NCI-H1694 (cell line): ENCODE measurements at regions not wholly inside any gene's neighbourhood (a gene's known extent, or its start where the extent isn't known, plus 50 kb on each side); places are given as distances from the start of the nearest gene placed in this dataset.
"Not testable (repeated sequence)": the region's sequence is repeated elsewhere in the genome, so short reads cannot be mapped to it uniquely, and the experiment has no call there.

Experiments used
- DNase-seq: peaks from one replicate; lab custom pipeline; 2025; lab: John Stamatoyannopoulos, UW

DNA sequence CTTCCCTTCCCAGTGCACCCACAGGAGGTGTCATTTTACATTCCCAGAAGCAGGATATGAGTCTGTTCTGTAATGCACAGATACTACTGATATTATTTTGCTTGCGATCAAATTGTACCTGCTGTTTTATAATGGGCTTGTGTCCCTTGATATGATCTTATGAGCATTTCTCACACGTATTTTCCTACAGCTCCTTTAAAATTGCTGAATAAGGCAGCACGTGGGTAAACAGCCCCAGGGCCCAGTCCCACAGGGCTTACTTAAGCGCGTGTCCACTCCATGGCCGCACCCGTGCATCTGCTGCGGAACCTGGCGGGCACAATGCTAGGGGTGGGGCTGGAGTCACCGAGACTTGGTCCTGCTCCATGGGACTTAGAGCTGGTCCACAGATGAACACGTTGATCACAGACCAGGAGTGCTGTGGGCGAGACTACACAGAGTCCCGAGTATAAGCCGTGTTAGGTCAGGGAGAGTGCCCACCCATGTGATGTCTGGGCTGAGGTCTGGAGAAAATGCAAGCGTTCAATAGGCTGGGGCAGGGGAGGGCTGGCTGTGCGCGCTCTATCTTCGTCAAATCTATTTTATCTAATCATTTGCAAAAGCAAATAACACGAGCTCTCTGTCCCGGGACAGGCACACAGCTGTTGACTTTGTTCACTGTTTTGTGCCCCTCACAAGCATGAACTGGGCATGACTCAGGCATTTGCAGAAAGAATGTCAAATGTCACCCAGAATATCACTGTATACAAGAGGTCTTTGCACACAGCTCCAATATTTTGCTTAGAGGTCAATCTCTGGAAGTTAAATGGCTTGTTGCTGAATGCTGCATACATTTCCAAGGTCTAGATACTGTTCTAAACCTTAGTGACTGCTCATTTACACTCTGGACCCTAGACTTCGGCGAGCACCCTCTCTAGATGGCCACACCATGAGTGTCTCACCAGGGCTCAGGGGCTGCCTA, 119.3 kb downstream of the CRYAA start:
- DNase-seq, result no peak

DNA sequence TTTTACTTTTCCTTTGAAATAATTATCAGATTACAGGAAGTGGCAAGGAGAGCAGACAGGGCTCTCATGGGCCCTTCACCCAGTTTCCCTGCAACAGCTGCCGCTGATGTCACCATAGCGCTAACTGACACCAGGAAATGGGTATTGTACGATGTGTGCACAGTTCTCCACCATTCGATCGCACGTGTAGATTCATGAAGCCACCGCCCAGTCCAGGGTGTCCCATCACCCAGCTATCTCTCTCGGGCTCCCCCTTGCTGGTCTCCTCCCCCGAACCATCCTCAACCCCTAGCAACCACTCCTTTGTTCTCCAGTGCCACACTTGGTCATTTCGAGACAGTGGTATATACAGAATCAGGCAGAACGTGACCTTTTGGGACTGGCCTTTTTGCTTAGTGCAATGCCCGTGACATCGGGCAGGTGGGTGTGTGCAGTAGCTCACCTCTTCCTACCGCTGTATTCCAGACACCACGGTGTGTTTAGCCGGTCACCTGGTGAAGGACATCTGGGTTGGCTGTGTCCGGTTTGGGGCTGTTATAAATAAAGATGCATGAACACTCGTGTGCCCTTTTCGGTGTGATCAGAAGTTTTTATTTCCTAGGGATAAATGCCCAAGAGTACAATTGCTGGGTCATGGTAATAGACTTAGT, 118.4 kb downstream of the CRYAA start:
- DNase-seq, result no peak

DNA sequence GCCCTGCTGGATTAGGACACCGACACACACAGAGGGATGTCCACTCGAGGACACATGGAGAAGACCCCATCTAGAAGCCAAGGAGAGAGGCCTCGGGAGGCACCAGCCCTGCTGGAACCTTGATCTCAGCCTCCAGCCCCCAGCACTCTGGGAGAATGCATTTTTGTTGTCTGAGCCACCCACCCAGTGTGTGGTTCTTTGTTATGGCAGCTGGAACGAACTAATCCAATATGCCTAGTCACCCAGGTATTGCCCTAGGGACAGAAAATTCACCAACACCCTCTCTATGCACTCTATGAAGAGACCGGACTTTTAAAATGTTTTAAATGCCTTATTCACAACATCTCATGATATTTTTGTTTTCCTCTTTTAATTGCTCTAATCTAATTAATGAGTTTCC, 117.4 kb downstream of the CRYAA start:
- DNase-seq, result no peak

DNA sequence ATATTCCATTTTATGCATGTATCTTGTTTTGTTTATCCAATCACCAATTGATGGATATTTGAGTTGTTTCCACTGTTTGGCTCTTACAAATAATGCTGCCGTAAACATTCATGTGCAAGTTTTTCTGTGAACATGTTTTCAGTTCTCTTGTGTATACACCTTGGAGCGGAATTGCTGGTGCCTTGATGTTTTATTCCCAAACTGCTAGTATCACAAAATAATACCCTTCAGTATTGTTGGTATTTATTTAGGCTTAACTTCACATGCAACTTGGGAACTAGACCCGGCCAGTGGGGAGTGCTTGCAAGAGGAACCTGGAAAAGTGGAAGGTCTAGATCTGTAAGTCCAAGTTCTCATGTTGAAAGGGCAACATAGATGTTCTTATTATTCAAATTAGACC, 115.9 kb downstream of the CRYAA start:
- no peak for DNase-seq

DNA sequence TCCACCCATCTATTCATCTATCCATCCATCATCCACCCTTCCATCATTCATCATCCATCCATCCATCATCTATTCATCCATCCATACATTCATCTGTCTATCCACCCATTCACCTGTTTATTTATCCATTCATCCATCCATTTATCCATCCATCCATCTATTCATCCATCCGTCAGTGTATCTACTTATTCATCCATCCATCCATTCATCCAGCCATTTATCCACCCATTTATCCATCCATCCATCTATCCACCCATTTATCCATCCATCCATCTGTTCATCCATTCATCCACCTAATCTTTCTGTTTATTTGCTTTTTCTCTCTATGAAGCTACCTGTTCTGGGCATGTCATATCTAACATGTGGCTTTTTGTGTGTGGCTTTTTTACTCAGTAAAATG, 115.4 kb downstream of the CRYAA start:
- DNase-seq, result no peak

DNA sequence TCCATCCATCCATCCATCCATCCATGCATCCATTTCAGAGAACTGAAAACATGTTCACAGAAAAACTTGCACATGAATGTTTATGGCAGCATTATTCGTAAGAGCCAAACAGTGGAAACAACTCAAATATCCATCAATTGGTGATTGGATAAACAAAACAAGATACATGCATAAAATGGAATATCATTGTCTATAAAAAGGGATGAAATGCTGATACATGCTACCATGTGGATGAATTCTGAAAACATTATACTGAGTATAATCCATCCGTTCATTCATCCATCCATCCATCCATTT, 115.1 kb downstream of the CRYAA start:
- not testable (repeated sequence) for DNase-seq

DNA sequence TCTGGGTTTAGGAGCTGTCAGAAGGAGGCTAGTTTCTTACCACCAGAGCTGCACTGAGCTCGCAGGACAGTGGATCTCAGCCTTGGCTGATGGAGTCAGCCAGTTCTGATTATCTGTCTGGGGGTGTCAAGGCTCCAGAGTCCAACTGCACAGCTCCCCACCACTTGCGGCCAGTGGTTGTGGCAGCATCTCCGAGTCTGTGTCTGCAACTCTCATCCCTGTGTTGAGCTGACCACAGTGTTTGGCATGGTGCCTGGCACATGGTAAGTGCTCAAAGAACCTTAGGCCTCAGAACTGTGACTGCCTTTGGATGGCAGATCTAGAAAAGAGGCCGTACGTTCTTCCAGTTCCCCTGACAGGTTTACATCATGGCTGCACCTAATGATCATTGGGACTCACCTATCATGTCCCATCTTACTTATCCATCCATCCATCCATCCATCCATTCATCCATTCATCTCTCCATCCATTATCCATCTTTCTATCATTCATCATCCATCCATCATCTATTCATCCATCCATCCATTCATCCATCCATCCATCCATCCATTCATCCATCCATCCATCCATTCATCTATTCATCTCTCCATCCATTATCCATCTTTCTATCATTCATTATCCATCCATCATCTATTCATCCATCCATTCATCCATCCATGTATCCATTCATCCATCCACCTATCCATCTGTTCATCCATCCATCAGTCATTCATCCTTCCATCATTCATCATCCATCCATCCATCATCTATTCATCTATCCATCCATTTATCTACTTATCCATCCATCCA, 114.5 kb downstream of the CRYAA start:
- DNase-seq, result no peak

DNA sequence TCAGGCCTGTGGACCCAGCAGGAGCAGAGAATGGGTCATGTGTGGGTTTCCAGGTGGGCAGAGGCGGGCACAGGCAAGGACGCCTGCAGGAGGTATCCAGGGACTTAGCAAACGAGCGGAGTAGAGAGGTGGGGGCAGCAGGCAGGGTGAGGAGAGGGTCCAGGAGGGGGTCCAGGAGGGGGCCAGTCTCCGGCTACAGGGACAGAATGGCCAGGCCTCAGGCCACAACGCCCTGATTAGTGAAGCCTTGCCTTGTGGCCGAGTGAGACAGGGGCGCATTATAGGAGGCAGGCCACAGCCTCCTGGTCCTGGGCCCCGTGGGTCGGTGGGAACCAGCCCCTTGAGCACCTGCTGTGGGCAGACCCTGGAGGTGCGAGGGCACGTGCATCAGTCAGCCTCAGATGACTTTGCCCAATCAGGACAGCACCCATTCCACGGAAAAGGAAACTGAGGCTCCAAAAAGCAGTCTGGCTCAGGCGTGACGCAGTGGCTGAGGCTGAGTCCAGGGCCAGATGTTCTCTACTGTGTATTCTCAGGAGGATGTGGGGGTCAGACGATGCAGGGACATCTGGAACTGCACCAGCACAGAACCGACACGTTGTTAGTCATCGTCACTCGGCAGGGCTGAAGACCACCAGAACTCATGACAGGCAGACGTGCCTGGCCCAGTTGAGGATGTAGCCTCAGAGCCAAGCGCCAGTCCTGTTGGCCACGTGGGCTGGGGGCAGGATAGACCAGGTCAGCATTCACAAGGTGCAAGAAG, 113.7 kb downstream of the CRYAA start:
- no peak for DNase-seq

DNA sequence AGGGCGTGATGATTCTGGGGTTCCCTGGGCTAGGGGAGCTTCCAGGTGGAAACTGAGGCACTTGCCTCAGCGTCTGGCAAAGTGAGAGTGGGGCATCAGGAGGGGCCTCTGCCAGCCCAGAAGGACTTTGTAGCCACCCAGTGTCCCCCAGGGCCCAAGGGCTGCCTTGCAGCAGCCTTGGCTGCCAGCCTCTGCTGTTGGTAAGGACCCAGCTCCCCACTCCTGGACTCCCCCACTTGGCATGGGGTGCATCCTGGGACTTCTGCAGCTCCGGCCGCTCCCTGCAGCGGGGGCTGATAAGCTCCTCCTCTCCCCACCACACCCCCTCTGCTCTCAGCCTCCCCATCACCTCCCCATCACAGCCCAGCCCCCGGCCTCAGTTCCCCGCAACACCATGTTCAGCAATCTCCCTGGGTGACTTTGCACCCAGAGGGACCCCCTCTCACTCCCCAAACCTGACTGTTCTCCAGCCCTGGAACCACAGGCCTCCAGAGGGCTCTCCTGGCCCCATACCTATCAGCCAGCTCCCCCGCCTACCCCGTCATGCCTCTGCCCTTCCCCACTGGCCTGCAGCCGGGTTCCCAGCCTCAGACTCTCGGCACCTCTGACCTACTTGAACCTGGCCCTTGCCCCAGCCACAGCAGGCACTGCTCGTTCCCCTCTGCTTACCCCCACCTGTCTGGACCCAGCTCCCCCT, 113.0 kb downstream of the CRYAA start:
- DNase-seq, result no peak

DNA sequence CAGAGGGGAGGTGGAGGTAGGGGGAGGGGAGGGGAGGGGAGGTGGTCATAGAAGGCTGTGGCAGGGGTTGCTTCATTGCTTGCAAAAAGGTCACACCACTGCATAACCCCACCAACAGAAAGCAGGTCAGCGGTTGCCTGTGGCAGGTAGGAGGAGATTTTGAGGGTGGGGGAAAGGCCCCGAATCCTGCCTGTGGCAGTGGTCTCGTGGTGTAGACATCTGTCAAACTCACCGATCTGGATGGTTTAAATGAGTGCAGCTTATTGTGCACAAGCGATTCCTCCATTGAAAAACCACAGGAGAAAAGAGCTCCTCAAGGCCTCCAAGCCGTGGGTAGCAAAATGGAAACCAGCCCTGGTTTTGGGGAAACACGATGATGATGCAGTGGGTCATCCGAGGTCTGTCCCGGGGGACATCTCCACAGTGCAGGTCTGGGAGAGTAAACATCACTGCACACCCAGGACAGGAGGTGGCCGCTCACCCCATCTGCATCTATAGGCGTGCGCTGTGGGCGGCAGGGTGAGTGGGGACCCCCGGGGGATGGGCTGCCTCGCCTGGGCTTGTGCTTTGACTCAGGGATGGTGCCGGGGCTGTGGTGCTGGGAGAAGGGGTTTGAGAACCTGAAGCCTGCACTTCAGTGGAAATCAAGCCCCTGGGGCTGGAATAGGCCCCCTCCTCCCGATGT, 112.3 kb downstream of the CRYAA start:
- DNase-seq, result no peak

DNA sequence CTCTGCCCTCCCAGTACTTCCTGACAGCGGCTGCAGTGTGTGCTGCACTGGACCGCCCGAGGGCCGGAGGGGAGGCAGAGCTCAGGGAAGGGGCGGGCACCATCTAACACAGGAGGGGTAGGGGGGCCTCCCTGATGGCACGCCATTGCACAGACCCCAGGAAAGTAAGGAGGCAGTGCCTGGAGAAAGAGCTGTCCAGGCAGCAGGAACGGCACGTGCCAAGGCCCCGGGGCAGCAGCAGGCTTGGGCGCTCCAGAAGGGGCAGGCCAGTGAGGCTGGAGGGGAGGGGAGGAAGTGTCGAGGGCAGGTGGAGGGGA, 110.7 kb downstream of the CRYAA start:
- DNase-seq, result no peak

DNA sequence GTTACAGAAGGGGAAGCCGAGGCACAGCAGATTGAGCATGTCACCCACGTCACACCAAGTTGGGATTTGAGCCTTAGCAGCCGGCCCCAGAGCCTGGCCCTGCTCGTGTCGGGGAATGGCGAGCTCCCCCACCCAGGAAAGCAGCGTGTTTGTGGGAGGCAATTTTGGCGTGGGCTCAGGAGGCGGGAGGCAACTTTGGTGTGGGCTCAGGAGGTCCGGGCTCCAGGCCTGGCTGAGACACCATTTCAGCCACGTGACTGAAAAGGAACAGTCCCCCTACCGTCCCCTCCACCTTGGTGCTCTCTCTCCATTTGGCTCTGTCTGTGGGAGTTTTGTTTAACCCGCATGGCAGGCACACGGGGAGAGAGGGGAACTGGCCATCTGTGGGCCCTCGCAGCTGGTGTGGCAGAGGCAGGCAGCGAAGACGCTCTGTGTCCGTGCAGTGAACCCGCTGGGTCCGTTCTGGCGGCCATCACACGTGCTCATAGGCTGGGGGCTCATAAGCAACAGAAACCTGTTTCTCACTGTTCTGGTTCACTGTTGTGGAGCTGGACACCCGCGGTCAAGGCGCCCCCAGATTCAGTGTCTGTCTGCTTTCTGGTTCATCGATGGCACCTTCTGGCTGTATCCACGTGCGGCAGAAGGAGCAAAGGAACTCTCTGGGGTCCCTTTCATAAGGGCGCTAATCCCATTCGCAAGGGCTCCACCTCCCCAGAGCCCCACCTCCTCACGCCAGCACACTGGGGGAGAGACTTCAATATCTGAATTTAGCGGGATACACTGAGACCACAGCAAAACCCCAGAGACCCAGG, 110.2 kb downstream of the CRYAA start:
- no peak for DNase-seq

DNA sequence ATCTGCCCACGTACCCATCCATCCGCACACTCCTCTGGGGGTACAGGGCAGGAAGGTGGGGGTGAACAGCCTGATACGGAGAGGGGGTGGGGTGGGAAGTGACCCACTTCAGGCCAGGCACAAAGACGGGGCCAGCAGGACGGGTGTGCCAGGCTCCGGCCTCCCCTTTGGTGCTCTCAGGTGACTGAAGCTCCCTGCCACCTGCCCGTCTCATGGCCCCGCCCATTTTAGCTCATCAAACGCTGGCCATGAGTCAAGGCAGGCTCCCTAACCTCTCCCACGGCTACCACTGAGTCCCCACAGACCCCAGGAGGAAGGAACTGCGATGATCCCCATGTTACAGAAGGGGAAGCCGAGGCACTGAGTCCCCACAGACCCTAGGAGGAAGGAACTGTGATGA, 109.6 kb downstream of the CRYAA start:
- no peak for DNase-seq

DNA sequence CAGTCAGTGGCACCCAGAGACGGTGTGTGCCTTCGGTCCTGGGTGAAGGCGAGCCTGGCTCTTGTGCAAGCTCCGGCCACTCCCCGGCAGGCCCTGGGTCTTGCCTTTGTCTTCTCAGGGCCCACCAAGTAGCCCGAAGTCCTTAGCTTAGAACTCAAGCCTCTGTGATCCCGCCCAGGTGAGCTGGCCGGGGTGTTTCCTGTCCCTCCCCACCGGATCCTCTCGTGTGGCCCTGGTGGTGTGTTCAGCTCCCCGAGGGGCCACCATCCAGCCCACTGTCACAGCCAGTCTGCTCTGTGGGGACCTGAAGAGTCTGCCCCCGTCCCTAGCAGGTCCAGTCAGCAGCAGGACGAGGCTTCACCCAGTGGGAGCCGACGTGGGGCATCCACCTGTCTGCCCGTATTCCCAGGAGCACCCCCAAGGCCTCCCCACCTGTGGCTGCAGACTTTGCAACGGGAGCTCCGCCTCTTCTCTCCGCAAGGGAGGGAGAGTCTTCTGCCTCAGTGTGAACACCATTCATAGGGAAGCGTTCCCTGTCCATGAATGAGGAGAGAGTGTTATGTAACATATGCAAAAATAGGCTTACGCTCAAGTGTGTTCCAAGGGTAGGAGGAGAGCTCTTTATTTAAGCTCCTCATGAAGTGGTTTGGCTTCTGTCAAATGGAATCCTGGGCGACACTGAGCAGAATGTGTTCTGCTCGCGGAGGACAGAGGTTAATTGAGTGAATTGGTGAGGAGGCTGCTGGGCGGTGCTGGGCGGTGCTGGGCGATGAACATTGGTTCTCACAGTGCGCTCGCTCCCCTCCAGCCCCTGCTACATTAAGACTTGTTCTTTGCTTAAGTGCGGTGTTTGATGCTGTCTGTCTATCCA, 108.9 kb downstream of the CRYAA start:
- DNase-seq, result no peak

DNA sequence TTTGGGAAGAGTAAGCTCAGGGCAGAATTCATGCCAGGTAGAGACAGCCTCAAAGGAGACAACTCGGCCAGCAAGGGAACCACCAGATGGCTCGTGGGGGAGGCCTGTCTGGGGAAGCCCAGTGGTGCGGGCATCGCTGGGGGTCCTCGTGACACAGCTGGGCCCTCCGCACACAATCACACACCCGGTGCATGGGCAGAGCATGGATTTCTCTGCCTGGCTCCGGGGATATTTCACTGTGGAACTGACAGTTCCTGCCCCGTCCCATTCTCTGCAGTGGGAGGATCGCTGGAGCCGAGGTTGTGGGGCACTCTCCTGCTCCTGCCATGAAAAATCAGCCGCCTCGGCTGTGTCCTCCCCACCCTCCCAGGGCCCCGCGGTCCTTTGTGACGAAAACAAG, 108.0 kb downstream of the CRYAA start:
- DNase-seq, result no peak

DNA sequence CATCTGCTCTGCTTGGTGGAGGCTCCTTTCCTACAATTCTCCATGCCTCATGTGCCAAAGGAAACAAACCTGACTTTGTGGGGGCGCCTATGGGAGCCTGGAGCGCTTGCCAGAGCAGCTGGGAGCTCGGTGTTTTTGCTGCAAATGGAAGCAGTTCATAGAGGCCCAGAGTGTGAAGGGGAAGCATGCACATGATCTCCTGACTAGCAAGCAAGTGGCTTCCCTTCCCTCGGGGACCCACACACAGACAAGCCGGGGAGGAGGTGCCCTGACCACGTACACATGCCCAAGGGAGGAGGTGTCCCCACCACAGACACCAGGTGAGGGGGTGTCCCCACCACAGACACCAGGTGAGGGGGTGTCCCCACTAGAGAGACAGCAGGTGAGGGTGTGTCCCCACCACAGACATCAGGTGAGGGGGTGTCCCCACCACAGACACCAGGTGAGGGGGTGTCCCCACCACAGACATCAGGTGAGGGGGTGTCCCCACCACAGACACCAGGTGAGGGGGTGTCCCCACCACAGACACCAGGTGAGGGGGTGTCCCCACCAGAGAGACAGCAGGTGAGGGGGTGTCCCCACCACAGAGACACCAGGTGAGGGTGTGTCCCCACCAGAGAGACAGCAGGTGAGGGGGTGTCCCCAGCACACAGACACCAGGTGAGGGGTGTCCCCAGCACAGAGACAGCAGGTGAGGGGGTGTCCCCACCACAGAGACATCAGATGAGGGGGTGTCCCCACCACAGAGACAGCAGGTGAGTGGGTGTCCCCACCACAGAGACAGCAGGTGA, 106.8 kb downstream of the CRYAA start:
- DNase-seq, result no peak

DNA sequence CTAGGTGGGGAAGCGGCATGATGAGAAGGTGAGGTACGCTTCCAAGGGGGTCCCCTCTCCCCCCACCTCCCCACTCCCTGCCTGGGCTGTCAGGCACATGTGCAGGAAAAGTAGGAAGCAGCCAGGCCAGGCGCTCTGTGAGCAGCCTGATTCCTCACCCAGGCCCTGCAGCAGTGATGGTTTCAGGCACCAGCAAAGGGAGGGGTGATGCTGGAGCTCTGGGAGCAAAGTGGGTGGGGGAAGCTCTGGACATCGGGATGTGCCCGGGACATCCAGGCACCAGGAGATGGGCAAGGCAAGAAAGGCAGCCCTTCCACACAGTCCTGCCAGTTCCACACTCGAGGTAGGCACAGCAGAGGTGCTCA, 106.1 kb downstream of the CRYAA start:
- DNase-seq, result no peak
